Caco-2 (cell line): ENCODE measurements at regions not wholly inside any gene's neighbourhood (a gene's known extent, or its start where the extent isn't known, plus 50 kb on each side); places are given as distances from the start of the nearest gene placed in this dataset.

ENCODE experiments used
- BruUV-seq: library from RNA; stranded (reverse); fragments of 400-500 nt; replicated peaks from 2 replicates; lab custom pipeline; 2021; lab: Mats Ljungman, UMichigan
- CTCF ChIA-PET: fragments of 300-600 bp; sonication (Branson Sonifier 250); formaldehyde crosslinking; loops from one replicate; lab custom pipeline; 2022; ENCODE audit warnings: antibody characterized with exemption; lab: Charles Lee
- POLR2A ChIA-PET: fragments of 300-600 bp; sonication (Branson Sonifier 250); formaldehyde crosslinking; loops from one replicate; lab custom pipeline; 2022; ENCODE audit warnings: antibody characterized with exemption; lab: Charles Lee
- DNase-seq, 2 experiments: peaks; one replicate each; pipeline versions ENCODE4 v3.0.0 to v3.0.0-alpha.2; 2020 to 2022
- H3K27me3 ChIP-seq: replicated peaks from 2 replicates; pipeline ENCODE4 v1.6.0; 2011; ENCODE audit warnings: low read length; ENCODE audit not compliant: control insufficient read depth, insufficient read depth
- H3K36me3 ChIP-seq: 2 replicates; pipeline ENCODE4 v1.5.1; 2011; ENCODE audit warnings: low read length; ENCODE audit not compliant: control insufficient read depth, insufficient read depth
- H3K4me1 ChIP-seq: fragments of 250-450 bp; sonication (Bioruptor Pico); 2 replicates; pipeline ENCODE4 v1.5.1; 2020; ENCODE audit warnings: mild to moderate bottlenecking
- H3K4me3 ChIP-seq: 2 replicates; pipeline ENCODE4 v1.5.1; 2011; ENCODE audit warnings: low read depth, mild to moderate bottlenecking, control low read depth, low read length
- H3K9me3 ChIP-seq: fragments of 250-450 bp; sonication (Bioruptor Pico); 2 replicates; pipeline ENCODE4 v1.5.1; 2020; ENCODE audit warnings: mild to moderate bottlenecking, moderate library complexity
- H3K27ac Mint-ChIP-seq: one replicate; pipeline ENCODE4 v1.8.0; 2022; ENCODE audit warnings: mixed read lengths; ENCODE audit not compliant: unreplicated experiment
- H3K27me3 Mint-ChIP-seq: one replicate; pipeline ENCODE4 v1.8.0; 2022; ENCODE audit warnings: mixed read lengths; ENCODE audit not compliant: insufficient read depth, unreplicated experiment
- H3K36me3 Mint-ChIP-seq: one replicate; pipeline ENCODE4 v1.8.0; 2022; ENCODE audit warnings: mild to moderate bottlenecking, mixed read lengths; ENCODE audit not compliant: insufficient read depth, unreplicated experiment
- H3K4me1 Mint-ChIP-seq: one replicate; pipeline ENCODE4 v1.8.0; 2022; ENCODE audit warnings: low read depth, mixed read lengths; ENCODE audit not compliant: unreplicated experiment
- H3K4me3 Mint-ChIP-seq: one replicate; pipeline ENCODE4 v1.8.0; 2022; ENCODE audit warnings: mild to moderate bottlenecking, moderate library complexity, mixed read lengths; ENCODE audit not compliant: unreplicated experiment
- H3K9me3 Mint-ChIP-seq: one replicate; pipeline ENCODE4 v1.8.0; 2022; ENCODE audit warnings: mixed read lengths; ENCODE audit not compliant: unreplicated experiment
- CTCF ChIP-seq, 2 experiments: fragments of 200-600 bp in 1 of 2; IDR thresholded peaks; 1 replicate in 1 of 2; 2 replicates in 1 of 2; pipeline versions ENCODE4 v1.5.1 to v1.8.0; 2011 to 2022; ENCODE audit warnings: antibody characterized with exemption in 1 of 2, control low read depth in 1 of 2, inconsistent platforms in 1 of 2, low read depth in 1 of 2, low read length in 1 of 2, mild to moderate bottlenecking in 1 of 2, moderate library complexity in 1 of 2; ENCODE audit not compliant: insufficient read depth in 1 of 2, severe bottlenecking in 1 of 2, unreplicated experiment in 1 of 2
- intact Hi-C: fragments of 100-400 bp; cut with micrococcal nuclease; formaldehyde crosslinking; loops from one replicate; pipeline ENCODE4 v1.10.0; 2022; ENCODE audit not compliant: unreplicated experiment

GRCh38 chr13:80923907-80924306 is 583.0 kb upstream of the SPRY2 start:
- no peaks in the 10 kb centered on the region for H3K9me3 Mint-ChIP-seq
- no peaks in the 10 kb centered on the region for H3K27me3 Mint-ChIP-seq
- TF ChIP-seq CTCF (IDR thresholded peaks at IDR 0.05; ENCODE audit: insufficient read depth in 1 of 2, low read depth in 1 of 2, low read length in 1 of 2, severe bottlenecking in 1 of 2, unreplicated experiment in 1 of 2), result peak; percentile 23 to 42
- no peaks in the 10 kb centered on the region for H3K36me3 ChIP-seq
- H3K4me3 Mint-ChIP-seq, result no peak overlapping the region
- no peaks in the 10 kb centered on the region; the same call in 1 of the 2 replicates for H3K9me3 ChIP-seq
- ChIA-PET CTCF (no interaction called here), POLR2A (no interaction called here)
- H3K27me3 ChIP-seq, result no peaks in the 10 kb centered on the region
- H3K27ac Mint-ChIP-seq, result no peak overlapping the region
- intact Hi-C loops, result no loop called here
- BruUV-seq, result no TSS peak
- H3K4me3 ChIP-seq, result no peak overlapping the region
- H3K4me1 Mint-ChIP-seq, result no peaks in the 10 kb centered on the region
- peak in 1 of 2 experiments; percentile 4 for DNase-seq
- no peaks in the 10 kb centered on the region for H3K4me1 ChIP-seq
- no peaks in the 10 kb centered on the region for H3K36me3 Mint-ChIP-seq

- no TSS peak for BruUV-seq
- Histone ChIP-seq H3K27me3 (no peaks in the 10 kb centered on the region), H3K36me3 (no peaks in the 10 kb centered on the region), H3K9me3 (no peaks in the 10 kb centered on the region; the same call in 1 of the 2 replicates), H3K4me3 (no peak overlapping the region), H3K4me1 (no peaks in the 10 kb centered on the region)
- H3K4me1 Mint-ChIP-seq, result no peaks in the 10 kb centered on the region
- no peak overlapping the region for H3K27ac Mint-ChIP-seq
- ChIA-PET CTCF (no interaction called here), POLR2A (no interaction called here)
- H3K4me3 Mint-ChIP-seq, result no peak overlapping the region
- no peaks in the 10 kb centered on the region for H3K27me3 Mint-ChIP-seq
- no peak for TF ChIP-seq CTCF (IDR thresholded peaks at IDR 0.05; ENCODE audit: insufficient read depth in 1 of 2, low read depth in 1 of 2, low read length in 1 of 2, severe bottlenecking in 1 of 2, unreplicated experiment in 1 of 2)
- intact Hi-C loops, result no loop called here
- no peaks in the 10 kb centered on the region for H3K36me3 Mint-ChIP-seq
- DNase-seq, result no peak
- H3K9me3 Mint-ChIP-seq, result no peaks in the 10 kb centered on the region
Measured at GRCh38 chr13:80921971-80922370, 581.0 kb upstream of the SPRY2 start.

GRCh38 chr13:80921541-80921940 is 580.6 kb upstream of the SPRY2 start:
- Histone ChIP-seq H3K4me1 (no peaks in the 10 kb centered on the region), H3K36me3 (no peaks in the 10 kb centered on the region), H3K9me3 (no peaks in the 10 kb centered on the region; the same call in 1 of the 2 replicates), H3K27me3 (no peaks in the 10 kb centered on the region), H3K4me3 (no peak overlapping the region)
- no peak for TF ChIP-seq CTCF (IDR thresholded peaks at IDR 0.05; ENCODE audit: insufficient read depth in 1 of 2, low read depth in 1 of 2, low read length in 1 of 2, severe bottlenecking in 1 of 2, unreplicated experiment in 1 of 2)
- no TSS peak for BruUV-seq
- Mint-ChIP-seq H3K36me3 (no peaks in the 10 kb centered on the region), H3K27ac (no peak overlapping the region), H3K4me3 (no peak overlapping the region), H3K9me3 (no peaks in the 10 kb centered on the region), H3K4me1 (no peaks in the 10 kb centered on the region), H3K27me3 (no peaks in the 10 kb centered on the region)
- DNase-seq, result no peak
- POLR2A ChIA-PET, result no interaction called here
- intact Hi-C loops, result no loop called here
- CTCF ChIA-PET, result no interaction called here
